Endothelial cell of umbilical vein (primary cell): ENCODE measurements at regions not wholly inside any gene's neighbourhood (a gene's known extent, or its start where the extent isn't known, plus 50 kb on each side); places are given as distances from the start of the nearest gene placed in this dataset.

Source experiments
- EZH2 ChIP-seq: IDR thresholded peaks from 2 replicates; pipeline ENCODE4 v1.6.1; 2012; ENCODE audit warnings: borderline replicate concordance, low read depth, mild to moderate bottlenecking, moderate library complexity, low read length, inconsistent platforms; ENCODE audit not compliant: severe bottlenecking
- FOS ChIP-seq: IDR thresholded peaks from 2 replicates; pipeline ENCODE4 v1.6.1; 2011; ENCODE audit warnings: mild to moderate bottlenecking, low read length, moderate library complexity, borderline replicate concordance; ENCODE audit not compliant: insufficient read depth
- JUN ChIP-seq: IDR thresholded peaks from 2 replicates; pipeline ENCODE4 v1.6.1; 2011; ENCODE audit warnings: borderline replicate concordance, low read depth; ENCODE audit not compliant: insufficient read length, insufficient read depth
- MYC ChIP-seq: IDR thresholded peaks from one replicate; pipeline ENCODE4 v1.6.1; 2011; ENCODE audit warnings: mild to moderate bottlenecking, low read depth, low read length
- POLR2A ChIP-seq: IDR thresholded peaks from 2 replicates; pipeline ENCODE4 v1.6.1; 2012; ENCODE audit warnings: low read depth, mild to moderate bottlenecking, control low read depth, low read length
- POLR2AphosphoS5 ChIP-seq: IDR thresholded peaks from 2 replicates; pipeline ENCODE4 v1.6.1; 2012; ENCODE audit warnings: low read depth, mild to moderate bottlenecking, control low read depth, low read length, moderate library complexity; ENCODE audit not compliant: insufficient read depth
- TF ChIP-seq, protein P1 (sequence below), 2 donors: IDR thresholded peaks; 1 replicate in 1 of 2; 2 replicates in 1 of 2; pipeline ENCODE4 v1.5.1; 2011; ENCODE audit warnings: low read length in 2 of 2, mild to moderate bottlenecking in 2 of 2, moderate library complexity in 2 of 2, control low read depth in 1 of 2, inconsistent platforms in 1 of 2, low read depth in 1 of 2; ENCODE audit not compliant: insufficient read depth in 1 of 2; ENCODE audit errors: extremely low read depth in 1 of 2
- TF ChIP-seq, protein P2 (sequence below): IDR thresholded peaks from 2 replicates; pipeline ENCODE4 v1.6.1; 2011; ENCODE audit not compliant: insufficient read depth, insufficient read length

DNA sequence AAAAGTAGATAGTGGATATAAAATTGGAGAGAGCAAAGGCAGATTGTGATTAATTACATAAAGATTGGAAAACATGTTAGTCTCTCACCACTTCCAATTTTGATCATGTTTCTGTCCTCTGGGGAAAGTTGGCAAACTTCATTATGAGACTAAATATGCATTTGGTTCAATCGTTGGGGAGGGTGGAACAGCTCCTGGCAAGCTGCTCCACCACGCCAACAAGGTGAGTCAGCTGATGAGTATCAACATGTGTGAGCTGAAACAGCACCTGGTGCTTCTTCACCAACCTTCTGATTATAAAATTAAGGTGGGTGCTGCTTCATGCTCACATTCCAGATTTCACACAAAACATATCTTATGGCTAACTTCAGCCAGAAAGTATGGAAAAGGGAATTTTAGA is 1784.6 kb downstream of the SLITRK5 start:
- TF ChIP-seq, protein P1, sequence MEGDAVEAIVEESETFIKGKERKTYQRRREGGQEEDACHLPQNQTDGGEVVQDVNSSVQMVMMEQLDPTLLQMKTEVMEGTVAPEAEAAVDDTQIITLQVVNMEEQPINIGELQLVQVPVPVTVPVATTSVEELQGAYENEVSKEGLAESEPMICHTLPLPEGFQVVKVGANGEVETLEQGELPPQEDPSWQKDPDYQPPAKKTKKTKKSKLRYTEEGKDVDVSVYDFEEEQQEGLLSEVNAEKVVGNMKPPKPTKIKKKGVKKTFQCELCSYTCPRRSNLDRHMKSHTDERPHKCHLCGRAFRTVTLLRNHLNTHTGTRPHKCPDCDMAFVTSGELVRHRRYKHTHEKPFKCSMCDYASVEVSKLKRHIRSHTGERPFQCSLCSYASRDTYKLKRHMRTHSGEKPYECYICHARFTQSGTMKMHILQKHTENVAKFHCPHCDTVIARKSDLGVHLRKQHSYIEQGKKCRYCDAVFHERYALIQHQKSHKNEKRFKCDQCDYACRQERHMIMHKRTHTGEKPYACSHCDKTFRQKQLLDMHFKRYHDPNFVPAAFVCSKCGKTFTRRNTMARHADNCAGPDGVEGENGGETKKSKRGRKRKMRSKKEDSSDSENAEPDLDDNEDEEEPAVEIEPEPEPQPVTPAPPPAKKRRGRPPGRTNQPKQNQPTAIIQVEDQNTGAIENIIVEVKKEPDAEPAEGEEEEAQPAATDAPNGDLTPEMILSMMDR (IDR thresholded peaks at IDR 0.05; ENCODE audit: extremely low read depth in 1 of 2, insufficient read depth in 1 of 2, low read depth in 1 of 2, low read length in 2 of 2): no peak
- TF ChIP-seq POLR2AphosphoS5 (no peak), POLR2A (no peak), EZH2 (no peak), MYC (no peak), JUN (no peak), FOS (no peak)
- TF ChIP-seq, protein P2, sequence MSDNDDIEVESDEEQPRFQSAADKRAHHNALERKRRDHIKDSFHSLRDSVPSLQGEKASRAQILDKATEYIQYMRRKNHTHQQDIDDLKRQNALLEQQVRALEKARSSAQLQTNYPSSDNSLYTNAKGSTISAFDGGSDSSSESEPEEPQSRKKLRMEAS: no peak
